IPS-20b (cell line): ENCODE measurements at regions not wholly inside any gene's neighbourhood (a gene's known extent, or its start where the extent isn't known, plus 50 kb on each side); places are given as distances from the start of the nearest gene placed in this dataset.
"Not testable (repeated sequence)": the region's sequence is repeated elsewhere in the genome, so short reads cannot be mapped to it uniquely, and the experiment has no call there.

ENCODE experiments used
- H3K27ac ChIP-seq: one replicate; pipeline ENCODE4 v1.5.1; 2013; ENCODE audit warnings: low read length
- H3K27me3 ChIP-seq: 2 replicates; pipeline ENCODE4 v1.6.1; 2013; ENCODE audit warnings: mild to moderate bottlenecking, low read length, inconsistent platforms; ENCODE audit not compliant: insufficient read depth
- H3K36me3 ChIP-seq: 2 replicates; pipeline ENCODE4 v1.6.1; 2013; ENCODE audit warnings: low read depth, mild to moderate bottlenecking, inconsistent platforms, low read length, moderate library complexity; ENCODE audit not compliant: insufficient read depth
- H3K4me1 ChIP-seq: 2 replicates; pipeline ENCODE4 v1.6.1; 2013; ENCODE audit warnings: mild to moderate bottlenecking, control low read depth, inconsistent platforms, low read length, moderate library complexity; ENCODE audit not compliant: insufficient read depth
- H3K4me3 ChIP-seq: 2 replicates; pipeline ENCODE4 v1.5.1; 2013; ENCODE audit warnings: mild to moderate bottlenecking, low read length, inconsistent platforms
- H3K9ac ChIP-seq: 2 replicates; pipeline ENCODE4 v1.6.1; 2013; ENCODE audit warnings: low read depth, mild to moderate bottlenecking, inconsistent platforms, low read length, moderate library complexity
- H3K9me3 ChIP-seq: 2 replicates; pipeline ENCODE4 v1.6.1; 2013; ENCODE audit warnings: mild to moderate bottlenecking, low read depth, low read length, inconsistent platforms; ENCODE audit not compliant: insufficient read depth

DNA sequence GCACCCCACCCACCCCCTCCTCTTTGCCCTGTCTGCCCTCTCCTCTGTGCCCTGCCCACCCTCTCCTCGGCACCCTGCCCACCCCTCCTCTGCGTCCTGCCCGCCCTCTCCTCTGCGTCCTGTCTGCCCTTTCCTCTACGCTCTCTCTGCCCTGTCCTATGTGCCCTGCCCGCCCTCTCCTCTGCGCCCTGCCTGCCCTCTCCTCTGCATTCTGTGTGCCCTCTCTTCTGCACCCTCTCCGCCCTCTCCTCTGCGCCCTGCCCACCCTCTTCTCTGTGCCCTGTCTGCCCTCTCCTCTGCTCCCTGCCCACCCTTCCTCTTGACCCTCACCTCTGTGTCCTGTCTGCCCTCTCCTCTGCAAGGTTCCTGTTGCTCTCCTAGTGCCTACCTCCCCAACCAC lies 233.6 kb downstream of the SMAD2 start:
- H3K27me3 ChIP-seq: no peaks in the 10 kb centered on the region
- H3K4me1 ChIP-seq: no peaks in the 10 kb centered on the region
- H3K9ac ChIP-seq: no peak overlapping the region
- no peaks in the 10 kb centered on the region for H3K36me3 ChIP-seq
- no peak overlapping the region for H3K4me3 ChIP-seq
- H3K27ac ChIP-seq: no peak overlapping the region
- no peaks in the 10 kb centered on the region for H3K9me3 ChIP-seq

- Histone ChIP-seq H3K27ac (no peak overlapping the region), H3K9me3 (no peaks in the 10 kb centered on the region), H3K36me3 (no peaks in the 10 kb centered on the region), H3K9ac (no peak overlapping the region), H3K27me3 (no peaks in the 10 kb centered on the region), H3K4me3 (no peak overlapping the region), H3K4me1 (peaks cover 2% of the 10 kb centered on the region; the same call in 1 of the 2 replicates)
These were observed 238.8 kb downstream of the SMAD2 start for GRCh38 chr18:47691611-47692010.

GRCh38 chr18:47690778-47691177 lies 239.7 kb downstream of the SMAD2 start:
- H3K4me3 ChIP-seq, H3K27ac ChIP-seq, H3K9ac ChIP-seq, H3K4me1 ChIP-seq, H3K27me3 ChIP-seq, H3K36me3 ChIP-seq, H3K9me3 ChIP-seq: not testable (repeated sequence)

- H3K4me1 ChIP-seq: peaks cover 2% of the 10 kb centered on the region; the same call in 1 of the 2 replicates
These were observed 241.1 kb downstream of the SMAD2 start for GRCh38 chr18:47689371-47689770.

GRCh38 chr18:47686806-47687205 lies 243.7 kb downstream of the SMAD2 start:
- Histone ChIP-seq H3K4me3 (no peak overlapping the region), H3K4me1 (peaks cover 2% of the 10 kb centered on the region; the same call in 1 of the 2 replicates), H3K27me3 (no peaks in the 10 kb centered on the region), H3K9me3 (no peaks in the 10 kb centered on the region), H3K9ac (no peak overlapping the region), H3K36me3 (no peaks in the 10 kb centered on the region), H3K27ac (no peak overlapping the region)

More at GRCh38 chr18:47689371-47689770, 241.1 kb downstream of the SMAD2 start:
- Histone ChIP-seq H3K9me3 (no peaks in the 10 kb centered on the region), H3K9ac (no peak overlapping the region), H3K27me3 (no peaks in the 10 kb centered on the region), H3K36me3 (no peaks in the 10 kb centered on the region), H3K4me3 (no peak overlapping the region), H3K27ac (no peak overlapping the region)

DNA sequence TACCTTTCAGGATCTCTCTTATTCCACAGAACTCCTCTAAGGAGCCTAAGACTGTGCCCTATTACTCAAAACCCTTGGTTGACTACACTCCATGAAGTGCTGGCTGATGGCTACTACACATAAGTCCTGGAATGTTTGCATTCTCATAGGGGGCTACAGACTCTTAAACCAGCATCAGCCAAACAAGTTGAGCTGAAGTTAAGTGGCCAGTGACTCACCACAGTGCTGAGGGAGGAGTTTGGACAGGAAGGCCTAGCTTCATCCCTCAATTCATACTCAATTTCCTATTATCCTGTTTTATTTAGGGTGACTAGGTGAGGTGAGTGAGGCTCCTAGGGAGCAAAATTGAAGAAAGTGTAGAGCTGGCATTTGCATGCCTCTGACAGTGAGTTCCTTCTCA lies 246.7 kb downstream of the SMAD2 start:
- Histone ChIP-seq H3K9me3 (no peaks in the 10 kb centered on the region), H3K36me3 (no peaks in the 10 kb centered on the region), H3K27ac (no peak overlapping the region), H3K4me1 (no peaks in the 10 kb centered on the region), H3K27me3 (no peaks in the 10 kb centered on the region), H3K9ac (no peak overlapping the region), H3K4me3 (no peak overlapping the region)

GRCh38 chr18:47682876-47683275 lies 247.6 kb downstream of the SMAD2 start:
- H3K4me3 ChIP-seq: no peak overlapping the region
- H3K9me3 ChIP-seq: no peaks in the 10 kb centered on the region
- no peak overlapping the region for H3K9ac ChIP-seq
- H3K27me3 ChIP-seq: no peaks in the 10 kb centered on the region
- H3K27ac ChIP-seq: no peak overlapping the region
- H3K4me1 ChIP-seq: no peaks in the 10 kb centered on the region
- no peaks in the 10 kb centered on the region for H3K36me3 ChIP-seq

GRCh38 chr18:47680488-47680887 lies 250.0 kb downstream of the SMAD2 start:
- no peaks in the 10 kb centered on the region for H3K4me1 ChIP-seq
- no peaks in the 10 kb centered on the region for H3K36me3 ChIP-seq
- H3K27me3 ChIP-seq: no peaks in the 10 kb centered on the region
- no peak overlapping the region for H3K27ac ChIP-seq
- H3K9me3 ChIP-seq: no peaks in the 10 kb centered on the region
- H3K9ac ChIP-seq: no peak overlapping the region
- no peak overlapping the region for H3K4me3 ChIP-seq

DNA sequence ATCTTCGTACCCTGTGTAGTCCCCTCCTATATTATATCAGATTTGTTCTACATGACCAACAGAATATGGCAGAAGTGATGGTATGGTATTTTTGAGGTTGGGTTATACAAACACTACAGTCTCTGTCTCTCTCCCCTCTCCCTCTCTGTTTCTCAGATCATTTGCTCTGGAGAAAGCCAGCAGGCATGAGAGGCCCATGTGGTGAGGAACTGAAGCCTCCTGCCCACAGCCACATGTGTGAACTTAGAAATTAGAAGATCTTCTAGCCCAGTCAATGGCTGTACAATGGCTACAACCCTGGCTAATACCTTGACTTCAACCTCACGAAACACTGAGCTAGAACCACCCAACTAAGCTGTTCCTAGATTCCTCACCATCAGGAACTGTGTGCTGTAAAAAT lies 250.6 kb downstream of the SMAD2 start:
- H3K4me1 ChIP-seq: no peaks in the 10 kb centered on the region
- H3K9me3 ChIP-seq: no peaks in the 10 kb centered on the region
- no peak overlapping the region for H3K27ac ChIP-seq
- H3K36me3 ChIP-seq: no peaks in the 10 kb centered on the region
- no peak overlapping the region for H3K4me3 ChIP-seq
- no peaks in the 10 kb centered on the region for H3K27me3 ChIP-seq
- H3K9ac ChIP-seq: no peak overlapping the region

DNA sequence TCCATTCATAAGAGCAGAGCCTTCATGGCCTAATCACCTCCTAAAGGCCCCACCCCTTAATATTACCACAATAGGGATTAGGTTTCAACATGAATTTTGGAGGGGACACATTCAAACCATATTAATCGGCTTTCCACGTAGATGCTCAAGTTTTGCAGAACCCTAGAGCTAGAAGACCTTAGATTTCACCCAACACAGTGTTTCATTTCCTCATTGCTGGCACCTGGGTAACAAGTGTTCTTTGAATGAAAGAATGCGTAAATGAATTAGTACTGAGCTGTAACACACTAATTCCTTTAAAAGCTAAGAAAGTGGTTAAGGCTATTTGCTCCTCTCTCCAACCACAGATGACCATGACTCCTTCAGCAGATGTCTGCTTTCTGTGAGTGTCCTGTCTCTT lies 252.5 kb downstream of the SMAD2 start:
- Histone ChIP-seq H3K4me3 (no peak overlapping the region), H3K27ac (no peak overlapping the region), H3K9me3 (no peaks in the 10 kb centered on the region), H3K4me1 (no peaks in the 10 kb centered on the region), H3K27me3 (no peaks in the 10 kb centered on the region), H3K9ac (no peak overlapping the region), H3K36me3 (no peaks in the 10 kb centered on the region)

GRCh38 chr18:47669815-47670214 lies 260.6 kb downstream of the SMAD2 start:
- Histone ChIP-seq H3K27ac (no peak overlapping the region), H3K4me1 (no peaks in the 10 kb centered on the region), H3K9me3 (no peaks in the 10 kb centered on the region), H3K27me3 (no peaks in the 10 kb centered on the region), H3K4me3 (no peak overlapping the region), H3K36me3 (no peaks in the 10 kb centered on the region), H3K9ac (no peak overlapping the region)

- no peak overlapping the region for H3K27ac ChIP-seq
These were observed 272.0 kb downstream of the SMAD2 start for GRCh38 chr18:47658498-47658897.

GRCh38 chr18:47654988-47655387 lies 275.5 kb downstream of the SMAD2 start:
- no peaks in the 10 kb centered on the region for H3K36me3 ChIP-seq
- no peaks in the 10 kb centered on the region for H3K27me3 ChIP-seq

More at GRCh38 chr18:47658498-47658897, 272.0 kb downstream of the SMAD2 start:
- Histone ChIP-seq H3K27me3 (no peaks in the 10 kb centered on the region), H3K9ac (no peak overlapping the region), H3K36me3 (no peaks in the 10 kb centered on the region), H3K4me3 (no peak overlapping the region), H3K4me1 (no peaks in the 10 kb centered on the region), H3K9me3 (peaks cover 4% of the 10 kb centered on the region; the same call in 1 of the 2 replicates)

More at GRCh38 chr18:47654988-47655387, 275.5 kb downstream of the SMAD2 start:
- no peaks in the 10 kb centered on the region for H3K4me1 ChIP-seq
- H3K9ac ChIP-seq: no peak overlapping the region
- H3K27ac ChIP-seq: no peak overlapping the region
- peaks cover 3% of the 10 kb centered on the region; the same call in 1 of the 2 replicates for H3K9me3 ChIP-seq
- no peak overlapping the region for H3K4me3 ChIP-seq
